AG20443 (cell line): ENCODE measurements at regions not wholly inside any gene's neighbourhood (a gene's known extent, or its start where the extent isn't known, plus 50 kb on each side); places are given as distances from the start of the nearest gene placed in this dataset.
A peak's percentile ranks its signal among the peaks of the same experiment; 100 is the strongest.

ENCODE experiments used
- DNase-seq: peaks from one replicate; pipeline ENCODE4 v3.0.0; 2012; ENCODE audit warnings: low spot score, mixed read lengths

DNA sequence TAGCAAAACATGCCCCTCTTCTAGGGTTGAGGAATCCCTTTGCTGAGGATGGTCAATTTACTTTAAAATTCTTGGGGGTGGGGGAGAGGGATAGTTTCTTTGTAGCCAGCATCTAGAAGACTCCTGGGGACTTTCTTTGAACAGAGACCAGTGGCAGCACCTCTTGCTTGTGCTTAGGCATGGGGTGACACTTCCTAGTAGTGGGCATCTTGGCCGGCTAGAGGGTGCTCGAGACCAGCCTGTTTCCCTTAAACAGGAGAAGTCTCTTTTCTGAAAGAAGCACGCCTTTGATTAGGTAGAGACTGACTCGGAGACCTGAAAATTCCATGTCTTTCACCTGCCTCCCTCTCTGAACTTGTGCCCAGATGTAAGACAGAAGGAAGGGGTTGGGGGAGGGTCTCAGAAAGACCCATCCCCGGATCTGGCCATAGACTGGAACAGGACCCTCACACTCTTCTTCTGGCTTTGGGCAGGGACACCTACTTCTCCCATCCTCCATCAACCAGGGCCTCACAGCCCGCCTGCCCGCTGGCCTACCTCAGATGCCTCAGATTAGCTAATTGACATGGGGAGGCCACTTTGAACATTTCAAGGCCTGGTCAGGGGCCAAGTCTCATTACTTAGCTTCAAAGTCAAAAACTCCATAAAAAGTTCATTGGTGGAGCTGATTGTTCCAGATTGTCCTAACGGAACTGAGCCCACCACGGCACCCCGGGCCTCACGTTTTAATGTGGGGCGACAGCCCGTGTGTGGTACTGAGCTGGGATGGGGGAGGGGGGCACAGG lies 172.2 kb downstream of the CDC5L start:
- no peak for DNase-seq

DNA sequence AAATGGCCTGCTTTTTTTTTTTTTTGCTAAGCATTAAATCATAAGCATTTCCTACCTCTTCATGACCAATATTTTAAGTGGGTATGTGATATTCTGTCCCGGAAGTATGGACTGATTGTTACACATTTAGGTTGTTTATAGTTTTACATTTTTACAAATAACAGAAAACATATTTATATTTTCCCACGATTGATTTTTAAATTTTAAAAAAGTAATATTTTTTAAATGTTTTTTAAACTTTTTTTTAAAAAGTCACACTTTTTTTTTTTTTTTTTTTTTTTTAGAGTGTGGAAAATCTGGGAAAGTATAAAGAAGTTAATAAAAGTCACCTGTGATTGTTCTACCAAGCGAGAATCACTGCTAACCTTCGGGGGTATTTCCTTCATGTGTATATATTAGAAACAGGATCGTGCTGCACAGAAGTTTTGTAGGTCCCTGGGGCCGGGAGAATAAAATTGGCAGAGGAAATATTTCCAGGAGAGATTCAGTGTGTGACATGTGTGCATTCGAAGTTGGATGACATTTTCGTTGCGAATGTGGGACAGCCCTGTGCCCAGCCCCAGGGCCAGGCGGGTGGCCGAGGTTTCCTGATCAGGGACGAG lies 173.1 kb downstream of the CDC5L start:
- DNase-seq = no peak

DNA sequence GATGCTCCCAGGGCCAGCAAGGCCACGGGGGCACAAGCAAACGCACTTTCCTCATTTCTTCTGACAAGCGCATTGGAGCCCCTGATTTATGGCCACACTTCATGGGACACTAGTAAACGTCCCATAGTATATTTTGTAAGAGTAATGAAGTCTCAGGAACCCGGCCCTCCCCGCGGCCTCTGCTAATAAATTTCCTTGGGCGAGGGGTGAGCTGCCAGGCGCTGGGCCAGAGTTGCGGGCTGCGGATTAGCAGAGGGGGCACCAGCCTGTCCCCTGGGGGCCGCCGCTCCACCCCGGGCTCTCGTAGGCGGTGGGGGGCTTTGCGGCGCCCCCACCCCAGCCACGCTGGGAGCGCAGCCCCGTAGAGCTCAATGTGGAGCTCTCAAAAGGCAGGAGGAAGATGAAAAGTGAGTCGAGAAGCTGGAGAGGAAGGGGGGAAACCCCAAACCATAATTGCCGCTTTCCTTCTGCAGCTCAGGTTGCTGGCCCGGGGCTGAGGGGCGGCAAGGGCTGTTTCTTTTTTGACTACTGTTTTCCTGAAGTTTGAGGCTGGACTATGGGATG lies 173.6 kb downstream of the CDC5L start:
- no peak for DNase-seq

DNA sequence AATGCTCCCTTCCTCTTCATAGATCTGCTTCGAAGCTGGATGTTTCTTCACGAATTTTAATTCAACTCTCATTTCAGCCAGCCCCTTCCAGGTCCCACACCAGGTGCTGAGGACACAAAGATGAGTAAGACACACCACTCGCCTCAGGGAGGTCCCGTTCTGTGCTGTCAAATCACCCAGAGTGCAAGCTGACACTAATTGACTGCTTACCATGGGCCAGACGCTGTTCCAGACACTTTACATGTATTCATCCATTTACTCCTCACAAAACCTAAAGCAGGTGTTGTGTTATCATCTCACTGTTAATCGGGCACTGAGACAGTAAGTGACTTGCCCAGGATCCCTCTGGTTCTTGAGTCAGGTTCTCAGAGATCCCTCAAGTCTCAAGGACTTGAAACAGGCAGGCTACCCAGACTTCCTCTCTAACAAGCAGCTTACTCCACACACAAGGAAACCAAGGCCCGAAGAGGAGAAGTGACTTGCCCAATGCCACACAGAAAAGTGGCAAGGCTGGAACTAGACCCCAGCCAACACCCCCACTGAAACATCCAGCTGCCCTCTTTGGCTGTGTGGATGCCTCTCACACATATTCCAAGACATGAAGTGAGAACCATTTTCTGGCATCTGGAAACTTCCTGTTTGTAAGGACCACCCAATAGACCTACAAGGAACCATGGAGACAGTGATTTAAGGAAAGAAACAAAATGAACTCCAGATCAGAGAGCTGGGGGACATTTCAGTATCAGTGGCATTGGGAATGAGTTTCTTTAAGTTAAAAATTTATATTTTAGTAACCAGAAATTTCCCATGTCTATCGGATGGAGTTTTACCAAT lies 174.5 kb downstream of the CDC5L start:
- no peak for DNase-seq

DNA sequence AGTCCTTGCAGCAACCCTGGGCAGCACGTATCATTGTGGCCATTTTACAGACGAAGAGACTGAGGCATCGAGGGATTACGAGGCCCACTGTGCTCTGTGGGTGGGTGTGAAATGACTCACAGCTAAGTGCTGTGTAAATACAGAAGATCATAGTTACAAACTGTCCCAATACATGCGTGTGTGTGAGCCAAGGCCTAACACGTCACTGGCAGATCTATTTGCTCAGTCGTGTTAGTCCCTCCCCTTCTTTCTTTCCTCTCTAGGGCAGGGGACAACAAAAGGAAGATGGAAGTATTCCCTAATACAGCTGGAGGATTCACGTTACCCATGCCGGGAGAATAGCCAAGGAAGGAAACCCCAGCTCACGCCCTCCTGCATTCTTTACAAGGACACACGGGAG lies 175.9 kb downstream of the CDC5L start:
- DNase-seq = no peak

DNA sequence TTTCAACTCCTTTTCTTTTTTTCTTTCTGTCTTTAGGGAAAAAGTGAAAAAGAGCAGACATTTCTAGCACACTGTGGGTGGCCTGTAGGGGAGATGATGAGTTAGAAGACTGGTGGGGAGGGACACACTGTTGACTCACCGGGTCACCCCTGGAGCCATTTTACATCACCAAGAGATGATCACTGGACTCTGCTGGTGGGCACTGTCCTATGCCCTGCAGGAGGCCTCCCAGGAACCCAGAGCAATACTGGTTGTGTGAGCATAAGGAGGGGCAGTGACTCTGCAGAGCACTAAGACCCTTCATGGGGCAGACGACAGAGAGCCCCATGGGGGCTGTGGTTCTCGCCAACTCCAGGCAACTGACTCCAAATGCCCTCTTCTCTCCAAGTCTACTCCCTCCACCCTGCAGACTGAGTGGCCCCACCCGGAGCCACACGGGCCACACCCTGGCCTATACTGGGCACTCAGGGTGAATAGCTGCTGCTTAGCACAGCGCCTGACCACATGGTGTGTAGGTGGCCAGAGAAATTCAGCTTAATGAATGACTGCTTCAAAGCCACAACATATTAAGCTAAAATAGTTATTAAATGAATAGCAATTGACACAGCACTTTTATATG lies 177.5 kb downstream of the CDC5L start:
- peak; percentile 27 for DNase-seq

DNA sequence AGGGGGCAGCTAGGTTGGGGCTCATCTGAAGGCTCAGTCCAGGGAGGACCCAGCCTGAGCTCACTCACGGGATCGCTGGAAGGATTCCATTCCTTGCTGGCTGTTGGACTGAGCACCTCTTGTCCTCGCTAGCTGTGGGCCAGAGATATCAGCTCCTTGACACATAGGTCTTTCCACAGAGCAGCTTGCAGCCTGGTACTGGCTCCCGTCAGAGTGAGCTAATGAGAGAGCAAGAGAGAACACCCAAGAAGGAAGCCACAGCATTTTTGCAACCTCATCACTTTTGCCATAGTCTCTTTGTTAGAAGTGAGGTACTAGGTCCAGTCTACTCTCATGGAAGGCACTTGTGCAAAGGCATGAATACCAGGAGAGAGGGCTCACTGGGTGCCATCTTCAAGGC lies 179.9 kb downstream of the CDC5L start:
- DNase-seq = no peak

DNA sequence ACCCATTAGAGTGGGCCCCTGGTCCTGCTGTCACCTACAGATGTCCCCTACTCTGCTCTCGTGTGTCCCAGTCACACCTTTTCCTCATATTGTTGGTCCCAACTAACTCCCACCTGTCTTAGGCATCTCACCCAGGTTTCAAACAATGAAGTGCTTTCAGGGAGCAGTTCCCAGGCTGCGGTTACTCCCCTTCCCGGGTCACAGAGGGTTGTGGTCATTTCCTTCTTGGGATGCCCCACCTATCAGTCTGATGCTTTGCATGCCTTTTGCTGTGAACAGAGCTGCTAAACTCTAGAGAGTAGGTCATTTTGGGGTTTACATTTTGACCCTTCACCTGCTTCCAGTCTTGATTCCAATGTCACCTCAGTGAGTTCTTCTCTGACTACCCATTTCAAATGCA lies 181.6 kb downstream of the CDC5L start:
- DNase-seq = no peak

DNA sequence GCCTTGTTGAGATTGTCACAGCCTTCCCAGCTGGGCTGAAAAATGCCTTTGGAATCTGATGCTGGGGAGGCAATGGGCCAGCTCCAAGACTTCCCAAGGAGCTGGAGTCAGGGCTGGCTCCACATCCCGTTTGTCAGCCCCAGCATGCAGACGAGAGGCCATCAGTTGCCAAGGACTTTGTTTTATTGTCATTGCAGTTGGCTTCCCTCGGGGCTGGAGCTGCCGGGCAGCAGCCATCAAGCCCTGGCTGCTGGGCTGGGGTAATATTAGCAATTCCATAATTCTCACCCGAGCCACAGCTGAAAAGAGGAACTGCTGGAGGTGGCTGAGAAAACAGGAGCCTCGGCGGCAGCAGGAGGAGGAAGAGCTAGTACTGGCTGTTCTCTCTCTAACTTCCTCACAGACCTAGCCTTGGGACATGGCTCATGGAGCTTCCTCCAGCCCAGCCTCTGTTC lies 182.5 kb downstream of the CDC5L start:
- peak; percentile 88 for DNase-seq

DNA sequence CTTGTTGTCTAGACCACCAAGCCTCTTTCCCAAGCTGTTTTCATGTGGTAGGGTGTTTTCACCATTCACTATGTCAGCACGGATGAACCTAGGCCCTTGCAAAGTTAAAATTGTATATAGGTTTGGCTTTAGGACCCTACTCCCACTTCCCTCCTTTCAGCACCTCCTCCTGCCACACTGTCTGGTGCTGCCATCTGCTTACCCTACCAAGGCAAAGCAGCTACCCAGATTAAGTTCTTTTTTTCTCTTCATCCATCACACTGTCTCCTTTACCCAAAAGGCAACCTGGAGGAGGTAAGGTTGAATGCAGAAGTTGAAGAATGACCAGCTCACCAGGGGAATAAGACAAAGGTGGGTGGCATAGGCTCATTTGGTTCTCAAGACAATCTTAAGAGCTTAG lies 184.0 kb downstream of the CDC5L start:
- DNase-seq = no peak

DNA sequence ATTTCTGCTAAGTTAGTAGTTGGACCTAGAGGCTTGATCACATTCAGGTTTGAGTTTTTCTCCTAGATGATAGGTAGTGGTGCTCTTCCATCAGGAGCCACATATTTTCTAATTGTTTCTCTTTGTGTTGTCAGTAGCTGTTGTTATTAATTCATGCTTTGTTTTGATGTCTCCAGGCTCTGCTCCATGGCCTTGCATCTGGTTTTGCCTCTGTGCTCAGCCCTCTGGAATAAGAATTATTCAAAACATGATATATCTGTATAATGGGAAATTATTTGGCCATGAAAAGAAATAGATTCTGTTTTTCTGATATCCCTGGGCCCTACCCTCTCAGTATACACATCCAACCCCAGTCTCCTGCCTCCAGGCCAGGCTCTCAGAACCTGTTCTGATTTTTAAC lies 184.8 kb downstream of the CDC5L start:
- DNase-seq = peak; percentile 42

DNA sequence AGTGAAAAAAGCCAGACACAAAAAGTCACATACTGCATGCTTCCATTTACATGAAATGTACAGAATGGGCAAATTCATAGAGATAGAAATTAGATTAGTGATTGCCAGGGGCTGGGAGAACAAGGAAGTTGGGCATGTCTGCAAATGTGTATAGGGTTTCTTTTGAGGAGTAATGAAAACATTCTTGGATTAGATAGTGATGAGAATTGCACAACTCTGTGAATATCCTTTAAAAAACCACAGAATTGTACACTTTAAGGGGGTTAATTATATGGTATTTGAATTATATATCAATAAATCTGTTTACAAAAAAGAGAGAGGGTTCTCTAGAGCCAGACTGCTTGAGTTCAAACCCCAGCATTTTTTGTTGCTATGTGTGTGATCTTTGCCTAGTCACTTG lies 188.1 kb downstream of the CDC5L start:
- no peak for DNase-seq

DNA sequence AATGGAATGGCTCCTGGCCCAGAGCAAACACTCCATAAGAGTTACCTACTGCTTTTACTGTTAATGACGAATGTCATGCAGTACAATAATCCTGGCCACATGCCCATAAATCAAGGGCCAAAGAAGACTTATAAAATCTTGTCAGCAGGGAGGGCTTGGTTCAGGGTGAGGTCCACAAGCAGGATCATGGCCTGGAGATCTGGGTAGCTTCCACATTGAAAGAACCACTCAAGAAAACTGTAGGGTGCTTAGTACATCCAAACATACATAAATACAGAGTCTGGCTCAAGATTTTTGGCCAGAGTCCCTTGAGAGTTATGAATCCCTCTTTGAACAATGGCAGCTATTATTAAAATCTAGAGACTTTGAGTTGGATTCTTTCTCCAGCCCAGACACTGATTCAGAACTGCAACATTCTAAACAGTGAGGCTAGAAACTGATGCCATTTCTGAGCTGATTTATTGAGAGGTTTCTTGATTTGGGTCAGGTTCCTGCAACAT lies 188.7 kb downstream of the CDC5L start:
- DNase-seq = peak; percentile 43

DNA sequence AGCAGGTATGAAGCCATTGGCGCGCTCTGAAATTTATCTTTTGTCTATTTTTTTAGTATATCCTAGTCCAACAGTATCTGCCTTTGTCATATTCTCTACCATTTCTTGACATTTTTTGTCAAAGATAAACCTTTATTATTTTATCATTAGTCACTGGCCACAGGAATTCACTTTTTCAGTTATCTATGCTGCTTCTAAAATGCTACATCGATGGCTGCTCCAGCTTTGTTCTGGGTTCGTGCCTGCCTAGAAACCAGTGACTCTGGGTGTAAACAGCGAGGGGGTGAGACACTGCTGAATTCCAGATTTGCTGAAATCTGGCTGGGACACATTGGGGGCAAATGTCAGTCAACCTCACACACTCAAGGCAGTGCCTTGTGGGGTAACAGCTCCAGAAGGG lies 193.4 kb downstream of the CDC5L start:
- peak; percentile 75 for DNase-seq

DNA sequence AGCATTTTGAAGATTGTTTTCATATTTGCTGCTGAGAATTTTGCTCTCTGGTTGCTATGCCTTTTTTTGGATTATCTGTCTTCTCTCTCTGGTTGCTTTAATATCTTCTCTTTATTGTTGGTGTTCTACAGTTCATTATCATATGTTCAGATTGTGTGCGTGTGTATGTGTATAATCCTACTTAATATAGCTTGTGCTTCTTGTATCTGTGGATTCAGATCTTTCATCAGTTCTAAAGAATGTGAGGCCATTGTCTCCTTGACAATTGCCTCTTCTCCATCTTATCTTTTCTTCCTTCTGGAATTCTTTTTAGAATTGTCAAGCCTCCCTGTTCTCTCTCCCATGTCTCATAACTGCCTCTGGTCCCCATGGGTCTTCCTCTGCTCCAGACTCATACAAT lies 195.4 kb downstream of the CDC5L start:
- no peak for DNase-seq

DNA sequence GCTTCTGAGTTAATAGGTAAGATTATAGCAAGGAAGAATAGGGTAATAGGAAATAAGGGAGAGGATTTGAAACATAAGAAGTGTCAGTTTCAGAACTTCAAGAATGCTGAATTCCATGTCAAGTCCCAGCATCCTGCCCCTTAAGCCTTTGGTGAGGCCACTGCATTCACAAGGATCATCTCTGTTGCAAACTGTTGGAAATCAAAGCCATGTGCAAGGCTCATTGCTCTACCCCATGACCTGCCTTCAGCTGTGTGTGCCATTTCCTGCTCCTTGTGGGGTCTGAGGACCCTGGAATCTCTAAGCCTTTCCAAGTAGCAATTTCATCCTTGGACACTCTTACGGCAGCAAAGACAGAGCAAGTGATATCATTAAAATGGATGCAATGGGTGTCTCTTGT lies 203.0 kb downstream of the CDC5L start:
- DNase-seq = no peak

DNA sequence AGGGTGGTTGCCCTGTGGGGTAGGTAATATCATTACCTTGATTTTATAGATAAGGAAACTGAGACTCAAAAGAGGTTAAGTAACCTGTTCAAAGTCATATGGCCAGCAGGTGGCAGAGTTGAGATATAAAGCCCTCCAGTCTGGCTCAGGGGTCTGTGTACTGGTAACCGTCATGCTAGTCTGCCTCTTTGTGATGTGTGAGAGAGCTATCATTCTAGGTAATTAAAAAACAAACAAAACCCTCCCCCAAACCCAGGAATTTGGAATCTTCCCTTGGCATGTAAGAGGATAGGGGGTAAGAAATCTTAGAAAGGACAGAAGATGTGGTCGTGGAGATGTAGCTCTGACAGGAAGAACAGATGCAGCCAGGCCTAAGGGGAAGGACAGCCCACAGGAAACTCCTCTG lies 206.0 kb downstream of the CDC5L start:
- peak; percentile 64 for DNase-seq

DNA sequence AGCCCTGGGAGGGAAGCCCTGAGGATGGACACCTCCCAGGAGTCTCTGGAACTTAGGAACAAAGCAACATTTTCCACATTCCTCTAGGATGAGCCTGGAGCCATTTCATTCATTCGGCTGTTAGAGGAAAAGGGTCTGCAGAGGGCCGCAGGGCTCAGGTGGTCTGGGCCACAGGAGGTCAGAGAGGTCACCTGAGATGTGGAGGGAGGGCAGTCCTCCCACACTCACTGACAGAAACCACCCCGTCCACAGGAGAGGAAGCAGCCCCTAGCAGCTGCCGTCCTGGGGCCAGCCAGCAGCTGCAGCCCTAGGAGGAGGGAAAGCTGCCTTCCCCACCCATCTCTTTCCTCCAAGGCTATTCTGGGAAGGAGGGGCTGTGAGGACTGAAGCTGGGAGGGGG lies 207.0 kb downstream of the CDC5L start:
- no peak for DNase-seq

DNA sequence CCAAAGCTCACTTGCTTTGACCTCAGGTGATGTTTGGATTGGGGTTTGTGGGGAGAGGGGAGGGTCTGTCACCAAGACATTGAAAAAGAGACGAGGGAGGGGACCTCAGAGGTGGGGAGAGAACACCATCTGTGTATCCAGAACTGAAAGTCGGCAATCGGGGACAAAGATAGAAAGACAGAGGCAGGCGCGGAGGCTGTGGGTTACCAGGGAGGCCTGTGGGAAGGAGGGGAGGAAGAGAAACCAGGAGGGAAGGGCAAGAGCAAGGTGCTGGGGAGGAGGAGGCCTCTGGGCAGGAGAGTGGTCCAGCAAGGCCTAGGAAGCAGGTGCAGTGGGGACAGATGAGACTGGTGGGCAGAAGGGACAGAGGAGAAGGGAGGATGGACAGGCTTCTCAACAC lies 211.2 kb downstream of the CDC5L start:
- DNase-seq = no peak

DNA sequence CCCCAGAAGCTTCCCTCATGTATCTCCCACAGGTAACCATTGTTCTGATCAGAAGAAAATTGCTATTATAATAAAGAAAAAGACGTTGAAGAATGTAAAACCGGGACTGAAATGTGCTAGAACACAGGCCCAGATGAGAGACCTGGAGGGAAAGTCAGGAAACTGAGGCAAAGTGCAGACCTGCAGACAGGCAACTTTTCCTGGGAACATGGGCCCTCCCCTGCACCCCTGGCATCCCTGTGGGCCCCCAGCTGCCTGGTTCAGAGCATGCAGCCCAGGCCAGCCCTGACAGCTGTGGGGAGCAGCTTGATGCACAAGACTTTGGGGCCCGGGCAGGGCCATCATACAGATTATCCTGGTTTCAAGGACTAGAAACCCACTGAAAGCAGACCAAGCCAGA lies 212.2 kb downstream of the CDC5L start:
- DNase-seq = no peak

DNA sequence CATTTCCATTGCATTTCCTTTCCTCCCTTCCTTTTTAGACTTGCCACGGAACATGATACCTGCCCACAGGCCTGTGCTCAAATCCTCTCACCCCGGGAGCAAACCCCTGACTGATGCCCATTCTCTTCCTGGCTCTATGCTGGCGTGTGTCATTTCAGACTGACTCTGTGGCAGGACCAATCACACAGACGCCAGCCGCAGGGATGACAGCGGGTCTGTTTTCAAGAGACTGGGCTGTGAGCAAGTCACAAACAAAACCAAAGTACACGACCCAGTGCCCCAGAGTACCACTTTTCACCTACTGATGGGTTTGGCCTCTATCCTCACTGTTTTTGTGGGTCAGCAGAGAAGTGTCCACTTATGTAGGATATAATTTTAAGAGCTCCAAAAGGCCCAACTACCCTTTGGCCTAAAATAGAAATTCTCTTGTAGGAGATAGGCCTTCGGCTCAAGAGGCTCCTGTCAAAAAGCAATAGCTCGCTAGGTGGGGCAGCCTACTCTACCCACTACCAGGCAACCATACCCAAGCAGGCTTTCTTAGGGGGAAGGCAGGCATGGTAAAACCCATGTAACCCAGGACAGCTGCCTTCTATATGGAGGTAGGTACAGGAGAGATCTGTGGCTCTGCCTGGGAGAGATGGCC lies 215.7 kb downstream of the CDC5L start:
- no peak for DNase-seq

DNA sequence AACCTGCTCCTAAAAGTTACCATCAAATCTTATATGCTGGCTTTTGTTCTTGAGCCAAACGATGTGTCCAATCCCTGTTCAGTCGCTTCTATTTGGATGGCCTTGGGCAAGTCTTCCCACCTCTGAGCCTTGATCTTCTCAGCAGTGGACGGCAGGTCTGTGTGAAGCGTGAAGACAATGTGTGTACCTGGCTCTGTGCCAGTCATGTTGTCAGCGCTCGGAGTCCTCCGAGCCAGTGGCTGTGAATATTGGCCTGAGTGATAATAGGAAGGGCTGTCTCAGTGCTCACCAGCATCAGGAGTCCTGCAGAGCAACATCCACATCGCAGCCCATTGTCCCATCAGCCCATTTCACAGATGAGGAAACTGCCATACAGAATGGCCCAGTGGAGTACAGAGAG lies 219.0 kb downstream of the CDC5L start:
- DNase-seq = no peak
